ENCODE measurements at regions not wholly inside any gene's neighbourhood (a gene's known extent, or its start where the extent isn't known, plus 50 kb on each side); places are given as distances from the start of the nearest gene placed in this dataset.

DNA sequence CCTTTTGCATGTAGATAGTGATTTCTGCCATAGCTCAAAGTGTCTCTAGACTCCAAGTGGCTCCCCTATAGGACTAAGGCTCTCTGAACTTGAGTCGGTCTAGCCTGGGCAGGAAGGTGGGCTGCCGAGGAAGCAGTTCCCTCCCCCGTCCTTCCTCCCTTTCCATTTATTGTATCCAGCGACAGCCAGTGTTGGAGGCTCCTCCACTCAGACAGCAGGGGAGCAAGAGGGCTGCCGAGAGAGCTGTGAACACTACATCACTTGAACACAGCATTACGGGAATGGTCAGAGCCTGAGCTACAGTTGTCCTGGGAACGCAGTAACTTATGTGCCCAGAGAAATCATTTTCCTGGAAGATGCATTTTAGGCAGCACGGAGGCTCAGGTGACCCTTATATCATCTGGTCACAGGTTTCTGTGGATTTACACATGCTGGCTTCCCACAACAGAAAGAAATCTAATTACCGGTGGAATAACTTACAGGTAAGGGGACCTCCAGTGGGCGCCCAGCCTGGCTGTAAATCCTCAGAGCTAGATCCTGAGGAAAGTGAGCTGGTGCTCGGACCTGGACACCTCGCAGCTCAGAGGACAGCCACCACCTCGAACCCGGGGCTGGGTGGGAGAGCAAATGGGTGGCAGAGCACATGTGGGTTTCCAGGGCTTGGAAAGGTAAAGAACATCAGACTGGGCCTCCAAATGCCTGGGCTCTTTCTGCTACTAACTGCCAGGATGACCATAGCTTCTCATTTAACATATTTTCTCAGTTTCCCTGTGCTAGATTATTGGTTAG, 197.1 kb downstream of the UACA start:
- no peaks in the 10 kb centered on the region for H3K36me3 ChIP-seq (ENCODE audit: control insufficient read depth in 2 of 2, insufficient read depth in 2 of 2, low read length in 2 of 2)
- H3K4me1 ChIP-seq (ENCODE audit: control insufficient read depth in 2 of 2, insufficient read depth in 2 of 2, low read length in 2 of 2): no peaks in the 10 kb centered on the region
- H3K27ac ChIP-seq (ENCODE audit: low read depth in 2 of 2, low read length in 2 of 2): no peak overlapping the region
- H3K27me3 ChIP-seq (ENCODE audit: control insufficient read depth in 2 of 2, insufficient read depth in 2 of 2, low read length in 2 of 2): no peaks in the 10 kb centered on the region
- no peak overlapping the region for H3K9ac ChIP-seq (ENCODE audit: low read depth in 1 of 2, low read length in 2 of 2)
- no peaks in the 10 kb centered on the region for H3K9me3 ChIP-seq (ENCODE audit: control insufficient read depth in 2 of 2, low read length in 2 of 2)
- H3K4me3 ChIP-seq (ENCODE audit: low read length in 2 of 2): no peak overlapping the region

DNA sequence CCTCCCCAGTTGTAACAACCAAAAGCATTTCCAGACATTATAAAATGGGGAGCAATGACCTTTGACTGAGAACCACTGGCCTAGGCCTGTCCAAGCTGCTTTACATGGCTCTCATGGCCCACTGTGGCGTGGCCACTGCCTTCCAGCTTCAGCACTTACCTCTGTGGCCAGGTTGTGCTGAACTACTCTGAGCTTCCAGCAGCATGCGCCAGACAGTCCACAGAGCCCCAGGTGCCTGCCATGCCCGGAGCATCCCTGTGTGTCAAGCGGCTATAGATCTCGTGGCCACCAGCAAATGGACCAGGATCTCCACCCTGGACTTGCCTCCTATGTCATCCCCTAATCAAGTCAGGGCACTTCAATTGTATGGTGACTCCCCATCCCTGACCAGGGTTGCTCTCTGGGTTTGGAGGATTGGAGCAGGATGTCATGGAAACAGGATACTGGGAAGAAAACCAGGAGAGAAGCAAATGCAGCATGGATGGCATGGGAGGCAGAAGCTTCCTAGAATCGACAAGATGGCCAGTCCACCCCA, 199.7 kb downstream of the UACA start:
- H3K9ac ChIP-seq (ENCODE audit: low read depth in 1 of 2, low read length in 2 of 2): no peak overlapping the region

DNA sequence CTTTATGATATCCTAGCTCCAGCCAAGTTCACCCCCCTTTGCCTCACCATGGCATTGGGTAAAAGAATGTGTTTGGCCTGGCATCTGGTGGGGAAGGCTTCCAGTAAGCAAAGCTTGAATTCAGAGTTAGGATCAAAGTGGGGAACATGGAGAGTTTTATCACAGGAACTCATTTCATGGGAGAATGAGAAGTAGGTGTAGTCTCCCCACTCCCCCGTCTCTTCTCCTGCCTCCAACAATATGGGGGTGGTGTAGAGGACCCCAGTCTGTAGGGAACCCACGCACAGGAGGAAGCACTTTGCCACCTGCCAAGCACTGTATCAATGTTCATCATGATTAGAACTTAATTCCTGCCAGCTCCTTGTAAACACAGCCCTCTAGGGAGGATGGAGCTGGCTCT, 200.5 kb downstream of the UACA start:
- H3K4me1 ChIP-seq (ENCODE audit: control insufficient read depth in 2 of 2, insufficient read depth in 2 of 2, low read length in 2 of 2): peaks cover 0 to 8% of the 10 kb centered on the region in 2 donors
- H3K36me3 ChIP-seq (ENCODE audit: control insufficient read depth in 2 of 2, insufficient read depth in 2 of 2, low read length in 2 of 2): no peaks in the 10 kb centered on the region
- H3K27ac ChIP-seq (ENCODE audit: low read depth in 2 of 2, low read length in 2 of 2): no peak overlapping the region
- H3K9ac ChIP-seq (ENCODE audit: low read depth in 1 of 2, low read length in 2 of 2): no peak overlapping the region
- no peaks in the 10 kb centered on the region for H3K9me3 ChIP-seq (ENCODE audit: control insufficient read depth in 2 of 2, low read length in 2 of 2)
- peaks cover 0 to 3% of the 10 kb centered on the region in 2 donors for H3K27me3 ChIP-seq (ENCODE audit: control insufficient read depth in 2 of 2, insufficient read depth in 2 of 2, low read length in 2 of 2)
- no peak overlapping the region for H3K4me3 ChIP-seq (ENCODE audit: low read length in 2 of 2)

More for the DNA sequence above, 199.7 kb downstream of the UACA start:
- H3K4me3 ChIP-seq (ENCODE audit: low read length in 2 of 2): no peak overlapping the region
- H3K4me1 ChIP-seq (ENCODE audit: control insufficient read depth in 2 of 2, insufficient read depth in 2 of 2, low read length in 2 of 2): peaks cover 0 to 8% of the 10 kb centered on the region in 2 donors
- no peak overlapping the region for H3K27ac ChIP-seq (ENCODE audit: low read depth in 2 of 2, low read length in 2 of 2)
- no peaks in the 10 kb centered on the region for H3K9me3 ChIP-seq (ENCODE audit: control insufficient read depth in 2 of 2, low read length in 2 of 2)
- H3K36me3 ChIP-seq (ENCODE audit: control insufficient read depth in 2 of 2, insufficient read depth in 2 of 2, low read length in 2 of 2): no peaks in the 10 kb centered on the region
- H3K27me3 ChIP-seq (ENCODE audit: control insufficient read depth in 2 of 2, insufficient read depth in 2 of 2, low read length in 2 of 2): peaks cover 0 to 3% of the 10 kb centered on the region in 2 donors

DNA sequence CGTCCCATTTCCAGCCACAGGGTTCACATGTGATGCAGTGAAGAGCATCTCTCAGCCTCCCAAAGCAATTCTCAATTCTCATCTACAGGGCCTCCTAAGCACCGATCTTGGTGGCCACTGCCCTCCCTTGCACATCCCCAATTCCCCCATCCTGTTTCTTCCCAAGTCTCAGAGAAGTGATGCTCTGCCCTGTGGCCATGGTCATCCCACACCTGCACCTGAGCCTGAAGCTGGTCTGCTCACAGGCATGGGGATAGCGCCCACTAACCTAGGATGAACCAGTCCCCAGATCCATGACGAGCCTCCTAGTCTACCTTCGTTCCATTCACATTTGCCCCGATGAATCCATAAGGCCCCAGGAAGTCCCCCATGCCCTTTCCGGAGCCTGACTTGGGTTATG, 201.5 kb downstream of the UACA start:
- Histone ChIP-seq H3K9me3 (ENCODE audit: control insufficient read depth in 2 of 2, low read length in 2 of 2) (no peaks in the 10 kb centered on the region), H3K27ac (ENCODE audit: low read depth in 2 of 2, low read length in 2 of 2) (no peak overlapping the region), H3K4me1 (ENCODE audit: control insufficient read depth in 2 of 2, insufficient read depth in 2 of 2, low read length in 2 of 2) (peaks cover 0 to 8% of the 10 kb centered on the region in 2 donors), H3K9ac (ENCODE audit: low read depth in 1 of 2, low read length in 2 of 2) (no peak overlapping the region), H3K36me3 (ENCODE audit: control insufficient read depth in 2 of 2, insufficient read depth in 2 of 2, low read length in 2 of 2) (no peaks in the 10 kb centered on the region), H3K4me3 (ENCODE audit: low read length in 2 of 2) (no peak overlapping the region), H3K27me3 (ENCODE audit: control insufficient read depth in 2 of 2, insufficient read depth in 2 of 2, low read length in 2 of 2) (peaks cover 0 to 3% of the 10 kb centered on the region in 2 donors)

DNA sequence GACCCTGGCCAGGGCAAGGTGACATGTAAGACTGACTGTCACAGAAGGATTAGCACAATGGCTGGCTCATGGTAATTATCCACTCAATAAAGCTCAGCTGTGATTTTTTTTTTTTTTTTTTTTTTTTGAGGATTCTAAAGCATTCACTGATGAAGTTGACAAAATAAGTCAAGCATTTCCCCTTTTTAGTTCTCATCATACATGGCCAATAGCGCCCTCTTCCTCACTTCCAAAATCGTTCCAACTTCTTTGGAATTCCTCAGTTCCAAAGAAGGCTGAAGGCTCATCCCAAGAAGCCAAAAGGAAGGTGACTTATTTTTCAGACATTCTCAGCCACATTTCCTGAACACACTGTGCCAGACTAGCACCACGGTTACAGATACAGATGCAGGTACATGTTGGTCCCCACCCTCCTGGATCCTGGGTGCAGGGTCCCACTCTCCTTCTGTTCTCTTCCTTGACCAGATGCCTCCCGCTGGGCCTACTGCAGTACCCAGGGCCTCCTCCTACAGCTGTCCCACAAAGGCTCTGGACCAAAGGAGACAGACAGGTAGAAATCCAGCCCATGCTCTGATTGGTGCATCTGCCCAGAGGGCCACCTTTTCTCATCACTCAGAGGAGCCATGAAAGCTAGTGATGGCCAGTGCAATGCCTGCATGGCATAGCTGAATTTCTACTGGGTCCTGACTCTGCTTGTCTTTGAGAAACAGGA, 202.6 kb downstream of the UACA start:
- Histone ChIP-seq H3K36me3 (ENCODE audit: control insufficient read depth in 2 of 2, insufficient read depth in 2 of 2, low read length in 2 of 2) (no peaks in the 10 kb centered on the region), H3K9ac (ENCODE audit: low read depth in 1 of 2, low read length in 2 of 2) (no peak overlapping the region), H3K4me3 (ENCODE audit: low read length in 2 of 2) (no peak overlapping the region), H3K27ac (ENCODE audit: low read depth in 2 of 2, low read length in 2 of 2) (no peak overlapping the region), H3K27me3 (ENCODE audit: control insufficient read depth in 2 of 2, insufficient read depth in 2 of 2, low read length in 2 of 2) (peaks cover 0 to 3% of the 10 kb centered on the region in 2 donors), H3K4me1 (ENCODE audit: control insufficient read depth in 2 of 2, insufficient read depth in 2 of 2, low read length in 2 of 2) (peaks cover 0 to 8% of the 10 kb centered on the region in 2 donors), H3K9me3 (ENCODE audit: control insufficient read depth in 2 of 2, low read length in 2 of 2) (no peaks in the 10 kb centered on the region)

DNA sequence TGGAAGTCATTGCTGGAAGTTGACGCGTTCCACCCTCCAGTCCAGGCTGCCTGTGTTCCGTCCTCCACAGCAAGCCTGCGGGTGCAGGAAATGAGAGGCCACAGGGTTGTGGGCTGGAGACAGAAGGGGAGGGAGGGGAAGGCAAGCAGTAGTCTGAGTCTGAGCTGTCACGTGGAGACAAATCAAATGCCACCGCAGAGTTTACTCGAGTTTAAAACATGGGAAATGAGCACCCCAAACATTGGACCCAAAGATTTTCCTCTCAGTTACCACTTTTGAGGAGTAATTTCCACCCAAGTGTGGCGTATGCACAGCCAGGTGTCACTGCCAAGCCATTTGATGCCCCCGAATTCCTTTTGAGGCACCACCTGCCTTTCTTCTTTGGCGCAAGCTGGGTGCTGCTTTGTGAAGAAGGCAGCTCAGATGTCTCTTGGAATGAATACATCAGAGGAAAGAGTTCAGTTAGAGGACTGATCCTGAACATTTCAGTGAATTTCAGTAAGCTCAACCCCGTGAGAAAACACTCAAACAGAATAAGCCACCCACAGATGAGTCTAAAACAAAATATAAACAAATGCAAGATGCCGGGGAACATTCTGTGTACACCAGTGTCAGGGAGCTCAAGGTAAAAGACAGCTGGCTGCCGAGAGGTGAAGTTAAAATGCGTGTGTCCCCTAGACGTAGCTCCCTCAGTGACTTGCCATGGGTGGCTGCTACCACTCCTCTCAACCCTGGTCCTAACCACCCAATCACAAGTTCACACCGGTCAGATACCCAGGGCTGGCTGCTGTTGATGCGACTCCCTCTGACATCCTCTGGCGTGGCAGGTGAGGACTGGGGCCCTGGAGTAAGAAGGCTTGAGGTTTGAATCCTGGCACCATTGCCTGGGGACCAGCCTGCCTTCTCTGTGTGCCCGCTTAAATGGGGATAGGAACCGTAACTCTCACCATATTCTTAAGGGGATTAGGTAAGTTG, 203.8 kb downstream of the UACA start:
- Histone ChIP-seq H3K9me3 (ENCODE audit: control insufficient read depth in 2 of 2, low read length in 2 of 2) (no peaks in the 10 kb centered on the region), H3K27me3 (ENCODE audit: control insufficient read depth in 2 of 2, insufficient read depth in 2 of 2, low read length in 2 of 2) (peaks cover 0 to 3% of the 10 kb centered on the region in 2 donors), H3K27ac (ENCODE audit: low read depth in 2 of 2, low read length in 2 of 2) (no peak overlapping the region), H3K9ac (ENCODE audit: low read depth in 1 of 2, low read length in 2 of 2) (no peak overlapping the region), H3K36me3 (ENCODE audit: control insufficient read depth in 2 of 2, insufficient read depth in 2 of 2, low read length in 2 of 2) (no peaks in the 10 kb centered on the region), H3K4me3 (ENCODE audit: low read length in 2 of 2) (peak overlapping the region in 1 of 2 donors; percentile 6), H3K4me1 (ENCODE audit: control insufficient read depth in 2 of 2, insufficient read depth in 2 of 2, low read length in 2 of 2) (peaks cover 0 to 8% of the 10 kb centered on the region in 2 donors)

DNA sequence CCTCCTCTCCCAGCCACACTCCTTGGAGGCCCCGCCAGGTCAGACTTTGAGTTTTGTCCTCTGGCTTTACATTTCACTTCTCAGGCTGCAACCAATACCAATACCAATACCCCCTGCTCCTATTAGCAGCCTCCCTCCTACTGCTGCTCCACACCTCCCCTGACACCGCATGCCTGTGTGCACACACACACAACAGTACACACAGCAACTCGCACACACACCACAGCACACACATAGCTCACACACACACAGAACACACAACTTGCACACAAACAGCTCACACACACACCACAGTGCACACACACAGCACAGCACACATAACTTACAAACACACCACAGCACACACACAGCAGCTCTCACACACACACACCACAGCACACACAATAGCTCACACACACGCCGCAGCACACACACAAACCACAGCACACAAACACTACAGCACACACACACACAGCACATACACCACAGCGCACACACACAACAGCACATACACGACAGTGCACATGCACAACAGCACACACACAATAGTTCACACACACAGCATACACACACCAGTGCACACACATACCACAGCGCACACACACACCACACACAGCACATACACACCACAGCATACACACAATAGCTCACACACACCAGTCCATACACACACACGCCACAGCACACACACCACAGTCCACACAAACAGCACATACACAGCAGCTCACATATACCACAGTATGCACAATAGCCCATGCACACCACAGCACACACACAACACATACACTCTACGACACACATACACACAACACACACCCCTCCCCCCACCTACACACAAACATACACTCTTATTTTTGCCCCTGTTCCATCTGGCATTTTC, 204.7 kb downstream of the UACA start:
- Histone ChIP-seq H3K36me3 (ENCODE audit: control insufficient read depth in 2 of 2, insufficient read depth in 2 of 2, low read length in 2 of 2) (no peaks in the 10 kb centered on the region), H3K4me1 (ENCODE audit: control insufficient read depth in 2 of 2, insufficient read depth in 2 of 2, low read length in 2 of 2) (peaks cover 0 to 8% of the 10 kb centered on the region in 2 donors), H3K9ac (ENCODE audit: low read depth in 1 of 2, low read length in 2 of 2) (no peak overlapping the region), H3K27me3 (ENCODE audit: control insufficient read depth in 2 of 2, insufficient read depth in 2 of 2, low read length in 2 of 2) (peaks cover 0 to 3% of the 10 kb centered on the region in 2 donors), H3K27ac (ENCODE audit: low read depth in 2 of 2, low read length in 2 of 2) (peak overlapping the region in 1 of 2 donors; percentile 20), H3K9me3 (ENCODE audit: control insufficient read depth in 2 of 2, low read length in 2 of 2) (no peaks in the 10 kb centered on the region), H3K4me3 (ENCODE audit: low read length in 2 of 2) (peak overlapping the region in 1 of 2 donors; percentile 6)

DNA sequence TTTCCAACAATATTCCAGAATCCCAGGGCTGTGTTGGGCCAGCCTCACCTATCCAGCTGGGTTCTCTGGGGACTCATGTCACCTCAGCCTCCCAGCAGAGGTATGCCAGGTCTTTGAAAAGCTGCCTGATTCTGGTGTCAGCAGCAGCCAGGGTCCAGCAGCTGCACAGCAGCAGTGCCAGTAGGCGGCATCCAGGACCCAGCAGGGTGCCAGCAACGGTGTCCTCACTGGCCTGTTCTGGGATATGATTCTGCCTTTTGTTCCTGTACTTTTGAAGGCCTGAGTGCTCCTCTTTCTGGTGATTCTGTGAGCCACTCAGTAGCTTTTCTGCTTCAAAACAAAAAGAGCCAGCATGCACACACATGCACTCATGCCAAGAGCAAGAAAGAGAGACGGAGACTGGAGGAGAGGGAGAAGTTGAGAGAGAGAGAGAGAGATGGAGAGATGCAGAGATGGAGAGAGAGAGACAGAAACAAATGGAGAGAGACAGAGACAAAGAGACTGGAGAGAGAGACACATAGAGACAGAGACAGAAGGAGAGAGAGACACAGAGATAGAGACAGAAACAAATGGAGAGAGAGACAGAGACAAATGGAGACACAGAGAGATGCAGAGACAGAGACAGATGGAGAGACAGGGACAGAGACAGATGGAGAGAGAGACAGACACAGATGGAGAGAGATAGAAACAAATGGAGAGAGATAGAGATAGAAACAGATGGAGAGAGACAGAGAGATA, 205.7 kb downstream of the UACA start:
- no peaks in the 10 kb centered on the region for H3K36me3 ChIP-seq (ENCODE audit: control insufficient read depth in 2 of 2, insufficient read depth in 2 of 2, low read length in 2 of 2)
- H3K4me3 ChIP-seq (ENCODE audit: low read length in 2 of 2): no peak overlapping the region

More for the DNA sequence above, 205.7 kb downstream of the UACA start:
- Histone ChIP-seq H3K27me3 (ENCODE audit: control insufficient read depth in 2 of 2, insufficient read depth in 2 of 2, low read length in 2 of 2) (peaks cover 0 to 3% of the 10 kb centered on the region in 2 donors), H3K27ac (ENCODE audit: low read depth in 2 of 2, low read length in 2 of 2) (no peak overlapping the region), H3K4me1 (ENCODE audit: control insufficient read depth in 2 of 2, insufficient read depth in 2 of 2, low read length in 2 of 2) (peaks cover 0 to 8% of the 10 kb centered on the region in 2 donors), H3K9ac (ENCODE audit: low read depth in 1 of 2, low read length in 2 of 2) (no peak overlapping the region), H3K9me3 (ENCODE audit: control insufficient read depth in 2 of 2, low read length in 2 of 2) (no peaks in the 10 kb centered on the region)

All from mucosa of rectum (tissue), 2 donors.